ENCODE measurements at regions not wholly inside any gene's neighbourhood (a gene's known extent, or its start where the extent isn't known, plus 50 kb on each side); places are given as distances from the start of the nearest gene placed in this dataset.

- Histone ChIP-seq H3K4me2 (ENCODE audit: insufficient read depth, low read length) (no peak overlapping the region), H3K27me3 (ENCODE audit: insufficient read depth, low read length, poor library complexity) (no peaks in the 10 kb centered on the region), H3K79me2 (ENCODE audit: insufficient read depth, low read length) (no peaks in the 10 kb centered on the region), H2AFZ (ENCODE audit: low read depth, low read length) (no peak overlapping the region), H3K4me1 (ENCODE audit: insufficient read depth, low read length) (no peaks in the 10 kb centered on the region), H4K20me1 (ENCODE audit: insufficient read depth, low read length) (no peaks in the 10 kb centered on the region), H3K27ac (ENCODE audit: low read length) (no peak overlapping the region), H3K36me3 (ENCODE audit: insufficient read depth, low read length) (no peaks in the 10 kb centered on the region), H3K9me3 (ENCODE audit: insufficient read depth, low read length, severe bottlenecking) (peaks cover 3% of the 10 kb centered on the region), H3K4me3 (ENCODE audit: low read depth in 1 of 2, low read length in 2 of 2) (no peak overlapping the region), H3K9ac (ENCODE audit: low read depth, low read length) (no peak overlapping the region)
- ATAC-seq (ENCODE audit: insufficient read depth, low read depth) = no peak
- no peak for DNase-seq
- no peak for TF ChIP-seq CTCF (IDR thresholded peaks at IDR 0.05; ENCODE audit: borderline replicate concordance, extremely low read depth, low read length, poor library complexity, severe bottlenecking)
- no peak for TF ChIP-seq EZH2 (IDR thresholded peaks at IDR 0.05; ENCODE audit: borderline replicate concordance, low read depth, low read length, severe bottlenecking)
Observed at GRCh38 chr5:145540375-145540774, 294.8 kb downstream of the PRELID2 start.

- no peaks in the 10 kb centered on the region for H3K27me3 ChIP-seq (ENCODE audit: insufficient read depth, low read length, poor library complexity)
- TF ChIP-seq EZH2 (IDR thresholded peaks at IDR 0.05; ENCODE audit: borderline replicate concordance, low read depth, low read length, severe bottlenecking) (no peak), CTCF (IDR thresholded peaks at IDR 0.05; ENCODE audit: borderline replicate concordance, extremely low read depth, low read length, poor library complexity, severe bottlenecking) (no peak)
- no peaks in the 10 kb centered on the region for H3K36me3 ChIP-seq (ENCODE audit: insufficient read depth, low read length)
- H3K4me3 ChIP-seq (ENCODE audit: low read depth in 1 of 2, low read length in 2 of 2) = no peak overlapping the region
- ATAC-seq (ENCODE audit: insufficient read depth, low read depth) (no peak), DNase-seq (no peak)
- no peak overlapping the region for H2AFZ ChIP-seq (ENCODE audit: low read depth, low read length)
- H3K27ac ChIP-seq (ENCODE audit: low read length) = no peak overlapping the region
- no peaks in the 10 kb centered on the region for H3K79me2 ChIP-seq (ENCODE audit: insufficient read depth, low read length)
- H4K20me1 ChIP-seq (ENCODE audit: insufficient read depth, low read length) = no peaks in the 10 kb centered on the region
- H3K4me2 ChIP-seq (ENCODE audit: insufficient read depth, low read length) = no peak overlapping the region
- H3K9me3 ChIP-seq (ENCODE audit: insufficient read depth, low read length, severe bottlenecking) = peaks cover 3% of the 10 kb centered on the region
- H3K4me1 ChIP-seq (ENCODE audit: insufficient read depth, low read length) = no peaks in the 10 kb centered on the region
- H3K9ac ChIP-seq (ENCODE audit: low read depth, low read length) = no peak overlapping the region
Observed at GRCh38 chr5:145539201-145539600, 295.9 kb downstream of the PRELID2 start.

GRCh38 chr5:145536133-145536532 is 299.0 kb downstream of the PRELID2 start:
- H3K79me2 ChIP-seq (ENCODE audit: insufficient read depth, low read length) = no peaks in the 10 kb centered on the region
- no peak overlapping the region for H3K27ac ChIP-seq (ENCODE audit: low read length)
- no peaks in the 10 kb centered on the region for H3K27me3 ChIP-seq (ENCODE audit: insufficient read depth, low read length, poor library complexity)
- no peak overlapping the region for H3K4me2 ChIP-seq (ENCODE audit: insufficient read depth, low read length)
- no peak overlapping the region for H3K9ac ChIP-seq (ENCODE audit: low read depth, low read length)
- no peak overlapping the region for H2AFZ ChIP-seq (ENCODE audit: low read depth, low read length)
- H3K4me1 ChIP-seq (ENCODE audit: insufficient read depth, low read length) = no peaks in the 10 kb centered on the region
- H3K4me3 ChIP-seq (ENCODE audit: low read depth in 1 of 2, low read length in 2 of 2) = no peak overlapping the region
- no peak for ATAC-seq (ENCODE audit: insufficient read depth, low read depth)
- DNase-seq = no peak
- no peaks in the 10 kb centered on the region for H4K20me1 ChIP-seq (ENCODE audit: insufficient read depth, low read length)
- H3K36me3 ChIP-seq (ENCODE audit: insufficient read depth, low read length) = no peaks in the 10 kb centered on the region
- TF ChIP-seq EZH2 (IDR thresholded peaks at IDR 0.05; ENCODE audit: borderline replicate concordance, low read depth, low read length, severe bottlenecking) = no peak
- TF ChIP-seq CTCF (IDR thresholded peaks at IDR 0.05; ENCODE audit: borderline replicate concordance, extremely low read depth, low read length, poor library complexity, severe bottlenecking) = no peak
- H3K9me3 ChIP-seq (ENCODE audit: insufficient read depth, low read length, severe bottlenecking) = peaks cover 3% of the 10 kb centered on the region
